GM12878 (cell line): ENCODE measurements at regions not wholly inside any gene's neighbourhood (a gene's known extent, or its start where the extent isn't known, plus 50 kb on each side); places are given as distances from the start of the nearest gene placed in this dataset.
"Not testable (repeated sequence)": the region's sequence is repeated elsewhere in the genome, so short reads cannot be mapped to it uniquely, and the experiment has no call there.

Source experiments
- ATAC-seq: fragments of 200-7000 bp; cut with Tn5 transposase; 3 replicates; pipeline ENCODE4 v1.9.1; 2020; ENCODE audit warnings: mild to moderate bottlenecking, moderate library complexity
- BruUV-seq: library from RNA; stranded (reverse); fragments of 400-500 nt; replicated peaks from 2 replicates; lab custom pipeline; 2021; lab: Mats Ljungman, UMichigan
- CTCF ChIA-PET: fragments of 300-600 bp; sonication (Branson Sonifier 250); formaldehyde crosslinking; extraction: SDS; loops from one replicate; lab custom pipeline; 2021; ENCODE audit warnings: inconsistent platforms; lab: Yijun Ruan, JAX
- POLR2A ChIA-PET: fragments of 350-600 bp; formaldehyde crosslinking; extraction: SDS; loops from one replicate; lab custom pipeline; 2021; ENCODE audit warnings: inconsistent platforms; lab: Charles Lee
- RAD21 ChIA-PET: fragments of 300-600 bp; sonication (Branson Sonifier 250); formaldehyde crosslinking; loops from one replicate; lab custom pipeline; 2023; ENCODE audit warnings: antibody characterized with exemption; ENCODE audit not compliant: unreplicated experiment; lab: Charles Lee
- SMC1A ChIA-PET: fragments of 300-600 bp; sonication (Branson Sonifier 250); formaldehyde crosslinking; loops from one replicate; lab custom pipeline; 2023; ENCODE audit not compliant: unreplicated experiment, uncharacterized antibody; lab: Charles Lee
- DNase-seq: peaks from one replicate; pipeline ENCODE4 v3.0.0-alpha.2; 2011; ENCODE audit warnings: low read depth, low spot score
- FAIRE-seq: peaks from 3 replicates; lab custom pipeline; 2011; peaks lifted over from hg19 to GRCh38; lab: Jason Lieb, UNC
- H2AFZ ChIP-seq: 2 replicates; pipeline ENCODE4 v1.6.0; 2011; ENCODE audit warnings: low read depth, low read length, control low read depth; ENCODE audit not compliant: control insufficient read depth
- H3K27ac ChIP-seq: 2 replicates; pipeline ENCODE4 v1.5.1; 2011; ENCODE audit warnings: control low read depth; ENCODE audit not compliant: control insufficient read depth, insufficient read depth
- H3K27me3 ChIP-seq, 2 experiments: replicated peaks in 1 of 2; 2 replicates each; pipeline versions ENCODE4 v1.6.0 to v1.6.1; 2011; ENCODE audit warnings: low read length in 1 of 2; ENCODE audit not compliant: control insufficient read depth in 2 of 2, insufficient read depth in 2 of 2
- H3K36me3 ChIP-seq, 2 experiments: 2 replicates each; pipeline ENCODE4 v1.5.1; 2011; ENCODE audit warnings: low read length in 1 of 2; ENCODE audit not compliant: control insufficient read depth in 2 of 2, insufficient read depth in 2 of 2
- H3K4me1 ChIP-seq: 2 replicates; pipeline ENCODE4 v1.6.1; 2011; ENCODE audit warnings: mild to moderate bottlenecking, low read length, moderate library complexity, mixed read lengths; ENCODE audit not compliant: control insufficient read depth, insufficient read depth
- H3K4me2 ChIP-seq: 2 replicates; pipeline ENCODE4 v1.6.0; 2011; ENCODE audit warnings: control low read depth; ENCODE audit not compliant: control insufficient read depth, insufficient read depth
- H3K4me3 ChIP-seq: fragments of 200-600 bp; sonication (generic); 2 replicates; pipeline ENCODE4 v1.5.1; 2016
- H3K79me2 ChIP-seq: 2 replicates; pipeline ENCODE4 v1.6.0; 2011; ENCODE audit warnings: low read length; ENCODE audit not compliant: control insufficient read depth, insufficient read depth
- H3K9ac ChIP-seq: 2 replicates; pipeline ENCODE4 v1.8.0; 2011; ENCODE audit warnings: low read length, control low read depth, mixed read lengths; ENCODE audit not compliant: control insufficient read depth, insufficient read depth
- H3K9me3 ChIP-seq: replicated peaks from 3 replicates; pipeline ENCODE4 v1.5.1; 2011; ENCODE audit warnings: mild to moderate bottlenecking, low read length; ENCODE audit not compliant: control insufficient read depth, insufficient read depth
- H4K20me1 ChIP-seq: 2 replicates; pipeline ENCODE4 v1.6.0; 2011; ENCODE audit not compliant: control insufficient read depth, insufficient read depth
- EGR1 ChIP-seq, 2 experiments: IDR thresholded peaks; 1 replicate in 1 of 2; 2 replicates in 1 of 2; pipeline ENCODE4 v1.6.1; 2011 to 2012; ENCODE audit warnings: low read depth in 2 of 2, low read length in 2 of 2, borderline replicate concordance in 1 of 2, mild to moderate bottlenecking in 1 of 2, moderate library complexity in 1 of 2
- in situ Hi-C: fragments of 300-500 bp; cut with MboI; formaldehyde crosslinking; loops from 9 replicates; pipeline ENCODE4 v1.14.3; 2018; ENCODE audit warnings: mixed read lengths
- intact Hi-C: fragments of 100-400 bp; cut with micrococcal nuclease; formaldehyde crosslinking; loops from one replicate; pipeline ENCODE4 v1.14.2; 2022; ENCODE audit not compliant: unreplicated experiment

- TF ChIP-seq EGR1 (IDR thresholded peaks at IDR 0.05; ENCODE audit: borderline replicate concordance in 1 of 2, low read depth in 2 of 2, low read length in 2 of 2), result no peak
These were observed 58.1 kb upstream of the SLC25A36 start (continued) for GRCh38 chr3:140883428-140884040.

- H2AFZ ChIP-seq, RAD21 ChIA-PET, SMC1A ChIA-PET, H3K9ac ChIP-seq, POLR2A ChIA-PET, H3K4me1 ChIP-seq, H3K79me2 ChIP-seq, BruUV-seq, CTCF ChIA-PET, DNase-seq, ATAC-seq, H3K27ac ChIP-seq, H3K4me3 ChIP-seq, H3K27me3 ChIP-seq, H4K20me1 ChIP-seq, H3K9me3 ChIP-seq, in situ Hi-C loops, FAIRE-seq, H3K36me3 ChIP-seq, H3K4me2 ChIP-seq, intact Hi-C loops: not testable (repeated sequence)
These were observed 55.9 kb upstream of the SLC25A36 start for GRCh38 chr3:140885697-140886096.
